Cardiac muscle cell (in vitro differentiated cells and primary cell): ENCODE measurements at regions not wholly inside any gene's neighbourhood (a gene's known extent, or its start where the extent isn't known, plus 50 kb on each side); places are given as distances from the start of the nearest gene placed in this dataset.

Source experiments
- DNase-seq, 2 donors: peaks; one replicate each; pipeline versions ENCODE4 v3.0.0 to v3.0.0-alpha.2; 2010 to 2017; ENCODE audit warnings: low read depth in 1 of 2, low spot score in 1 of 2
- H3K27ac ChIP-seq: fragments of 200-600 bp; sonication (generic); 2 replicates; pipeline ENCODE4 v1.5.1; 2016
- H3K27me3 ChIP-seq: fragments of 200-600 bp; sonication (generic); 2 replicates; pipeline ENCODE4 v1.6.0; 2016; ENCODE audit warnings: control low read depth
- H3K36me3 ChIP-seq: fragments of 200-600 bp; sonication (generic); 2 replicates; pipeline ENCODE4 v1.5.1; 2016; ENCODE audit warnings: control low read depth
- H3K4me1 ChIP-seq: fragments of 200-600 bp; sonication (generic); 2 replicates; pipeline ENCODE4 v1.8.1; 2017; ENCODE audit warnings: low read depth, mild to moderate bottlenecking, mixed run types
- H3K4me3 ChIP-seq: fragments of 200-600 bp; sonication (generic); 2 replicates; pipeline ENCODE4 v1.5.1; 2016; ENCODE audit warnings: mild to moderate bottlenecking
- H3K9me3 ChIP-seq: fragments of 200-600 bp; sonication (generic); 2 replicates; pipeline ENCODE4 v1.5.1; 2017; ENCODE audit warnings: low read depth, mild to moderate bottlenecking, control low read depth
- TF ChIP-seq, protein P1 (sequence below): IDR thresholded peaks from 2 replicates; pipeline ENCODE4 v1.5.1; 2012; ENCODE audit warnings: low read depth, mild to moderate bottlenecking, low read length

DNA sequence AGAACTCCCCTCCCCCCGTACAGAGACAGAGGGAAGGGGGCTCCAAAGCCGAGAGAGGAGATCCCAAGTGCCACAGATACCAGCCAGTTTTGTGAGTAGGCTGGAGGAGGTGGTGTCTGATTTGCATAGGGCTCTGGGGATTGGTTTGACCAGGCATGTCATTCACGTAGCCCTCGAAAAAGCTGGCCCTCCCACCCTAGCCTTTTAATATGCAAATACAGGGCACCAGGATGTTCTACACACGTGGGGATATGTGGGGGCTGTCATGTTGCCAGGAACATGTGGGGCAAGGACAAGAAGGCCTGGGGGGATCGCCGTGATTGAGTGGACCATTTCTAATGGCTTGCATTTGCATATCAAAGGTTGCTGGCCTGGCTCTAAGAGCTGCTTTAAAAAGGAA, 272.9 kb downstream of the PPP1R2C start:
- no peaks in the 10 kb centered on the region for H3K36me3 ChIP-seq
- no peak overlapping the region for H3K4me3 ChIP-seq
- H3K27me3 ChIP-seq = no peaks in the 10 kb centered on the region
- TF ChIP-seq, protein P1, sequence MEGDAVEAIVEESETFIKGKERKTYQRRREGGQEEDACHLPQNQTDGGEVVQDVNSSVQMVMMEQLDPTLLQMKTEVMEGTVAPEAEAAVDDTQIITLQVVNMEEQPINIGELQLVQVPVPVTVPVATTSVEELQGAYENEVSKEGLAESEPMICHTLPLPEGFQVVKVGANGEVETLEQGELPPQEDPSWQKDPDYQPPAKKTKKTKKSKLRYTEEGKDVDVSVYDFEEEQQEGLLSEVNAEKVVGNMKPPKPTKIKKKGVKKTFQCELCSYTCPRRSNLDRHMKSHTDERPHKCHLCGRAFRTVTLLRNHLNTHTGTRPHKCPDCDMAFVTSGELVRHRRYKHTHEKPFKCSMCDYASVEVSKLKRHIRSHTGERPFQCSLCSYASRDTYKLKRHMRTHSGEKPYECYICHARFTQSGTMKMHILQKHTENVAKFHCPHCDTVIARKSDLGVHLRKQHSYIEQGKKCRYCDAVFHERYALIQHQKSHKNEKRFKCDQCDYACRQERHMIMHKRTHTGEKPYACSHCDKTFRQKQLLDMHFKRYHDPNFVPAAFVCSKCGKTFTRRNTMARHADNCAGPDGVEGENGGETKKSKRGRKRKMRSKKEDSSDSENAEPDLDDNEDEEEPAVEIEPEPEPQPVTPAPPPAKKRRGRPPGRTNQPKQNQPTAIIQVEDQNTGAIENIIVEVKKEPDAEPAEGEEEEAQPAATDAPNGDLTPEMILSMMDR = no peak
- no peak for DNase-seq
- H3K27ac ChIP-seq = no peak overlapping the region
- no peaks in the 10 kb centered on the region for H3K9me3 ChIP-seq
- no peaks in the 10 kb centered on the region for H3K4me1 ChIP-seq

GRCh38 chrX:42499620-42500019, 278.3 kb downstream of the PPP1R2C start:
- Histone ChIP-seq H3K36me3 (no peaks in the 10 kb centered on the region), H3K27ac (no peak overlapping the region), H3K4me3 (no peak overlapping the region), H3K4me1 (no peaks in the 10 kb centered on the region), H3K27me3 (no peaks in the 10 kb centered on the region), H3K9me3 (no peaks in the 10 kb centered on the region)
- no peak for DNase-seq
- TF ChIP-seq, protein P1 = no peak

GRCh38 chrX:42497356-42497755, 280.6 kb downstream of the PPP1R2C start:
- Histone ChIP-seq H3K4me1 (no peaks in the 10 kb centered on the region), H3K36me3 (no peaks in the 10 kb centered on the region), H3K27ac (no peak overlapping the region), H3K4me3 (no peak overlapping the region), H3K27me3 (no peaks in the 10 kb centered on the region), H3K9me3 (no peaks in the 10 kb centered on the region)
- no peak for DNase-seq
- TF ChIP-seq, protein P1 = no peak

DNA sequence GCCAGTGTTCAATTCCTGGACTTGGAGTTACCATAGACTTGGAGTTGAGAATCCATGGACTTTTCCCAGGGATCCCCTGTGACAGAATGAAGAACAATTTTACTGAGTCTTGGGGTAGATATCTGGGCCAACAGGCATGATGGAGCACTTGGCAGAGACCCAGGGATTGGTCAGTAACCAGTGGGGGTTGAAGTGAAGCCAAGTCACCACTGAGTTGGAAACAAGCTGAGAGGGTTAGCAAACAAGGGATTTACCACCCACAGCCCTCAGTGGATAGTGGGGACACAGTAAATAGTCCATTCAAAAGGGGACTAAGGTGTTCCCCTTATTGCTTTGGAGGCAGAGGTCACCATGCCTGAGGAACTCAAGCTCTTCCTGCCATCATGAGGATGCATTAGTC, 281.7 kb downstream of the PPP1R2C start:
- TF ChIP-seq, protein P1 = no peak
- Histone ChIP-seq H3K4me1 (no peaks in the 10 kb centered on the region), H3K36me3 (no peaks in the 10 kb centered on the region)

DNA sequence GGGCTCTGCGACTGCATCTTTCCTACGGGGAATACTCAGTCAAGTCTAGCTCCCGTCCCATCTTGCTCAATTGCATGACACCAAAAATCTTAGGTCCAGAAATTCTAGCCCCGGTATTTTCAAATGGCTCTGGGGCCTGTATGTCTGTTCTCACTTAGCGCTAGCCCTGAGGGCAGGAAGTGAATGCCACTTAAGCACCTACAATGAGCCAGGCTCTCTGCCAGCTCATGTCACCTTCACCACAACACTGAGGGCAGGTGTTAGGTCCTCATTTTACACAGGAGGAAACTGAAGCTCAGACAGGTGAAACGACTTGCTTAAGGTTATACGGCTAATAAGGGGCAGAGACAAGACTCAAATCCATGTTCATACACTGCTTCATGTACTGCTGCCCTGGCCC, 282.8 kb downstream of the PPP1R2C start:
- TF ChIP-seq, protein P1 = no peak
- Histone ChIP-seq H3K4me3 (no peak overlapping the region), H3K36me3 (no peaks in the 10 kb centered on the region), H3K27me3 (no peaks in the 10 kb centered on the region), H3K9me3 (no peaks in the 10 kb centered on the region), H3K27ac (no peak overlapping the region), H3K4me1 (no peaks in the 10 kb centered on the region)
- no peak for DNase-seq

More for the DNA sequence above, 281.7 kb downstream of the PPP1R2C start:
- H3K4me3 ChIP-seq = no peak overlapping the region
- H3K27me3 ChIP-seq = no peaks in the 10 kb centered on the region
- H3K9me3 ChIP-seq = no peaks in the 10 kb centered on the region
- no peak for DNase-seq
- no peak overlapping the region for H3K27ac ChIP-seq
